Amniotic stem cell (primary cell): ENCODE measurements at regions not wholly inside any gene's neighbourhood (a gene's known extent, or its start where the extent isn't known, plus 50 kb on each side); places are given as distances from the start of the nearest gene placed in this dataset.
A peak's percentile ranks its signal among the peaks of the same experiment; 100 is the strongest.

Experiments
- DNase-seq: peaks from one replicate; lab custom pipeline; 2025; lab: John Stamatoyannopoulos, UW

GRCh38 chr3:159929171-159930141 lies 59.2 kb upstream of the IL12A start:
- peak; percentile 37 for DNase-seq

- no peak for DNase-seq
Observed at GRCh38 chr3:159934216-159934615, 54.4 kb upstream of the IL12A start.

GRCh38 chr3:159936541-159936940 lies 52.1 kb upstream of the IL12A start:
- no peak for DNase-seq

GRCh38 chr3:159937561-159938166 lies 51.0 kb upstream of the IL12A start:
- DNase-seq = no peak

GRCh38 chr3:159938714-159939113 lies 49.9 kb upstream of the IL12A start:
- DNase-seq = no peak
